Renal cortical epithelial cell (primary cell): ENCODE measurements at regions not wholly inside any gene's neighbourhood (a gene's known extent, or its start where the extent isn't known, plus 50 kb on each side); places are given as distances from the start of the nearest gene placed in this dataset.
"Not testable (repeated sequence)": the region's sequence is repeated elsewhere in the genome, so short reads cannot be mapped to it uniquely, and the experiment has no call there.

Experiments used
- DNase-seq: peaks from one replicate; pipeline ENCODE4 v3.0.0-alpha.2; 2011; ENCODE audit warnings: low read depth

- DNase-seq, result no peak
Observed at GRCh38 chr9:87199278-87199677, 252.0 kb upstream of the GAS1 start.

- no peak for DNase-seq
Observed at GRCh38 chr9:87199782-87200181, 252.5 kb upstream of the GAS1 start.

- no peak for DNase-seq
Observed at GRCh38 chr9:87201351-87201751, 254.0 kb upstream of the GAS1 start.

GRCh38 chr9:87206064-87206661 lies 258.9 kb upstream of the GAS1 start:
- no peak for DNase-seq

- not testable (repeated sequence) for DNase-seq
Observed at GRCh38 chr9:87210658-87211057, 263.4 kb upstream of the GAS1 start.

- DNase-seq, result no peak
Observed at GRCh38 chr9:87211669-87212068, 264.4 kb upstream of the GAS1 start.

GRCh38 chr9:87212605-87213021 lies 265.3 kb upstream of the GAS1 start:
- peak; percentile 98 for DNase-seq

GRCh38 chr9:87213948-87214347 lies 266.6 kb upstream of the GAS1 start:
- peak; percentile 37 for DNase-seq

GRCh38 chr9:87214991-87215390 lies 267.7 kb upstream of the GAS1 start:
- peak; percentile 60 for DNase-seq

GRCh38 chr9:87216036-87216435 lies 268.7 kb upstream of the GAS1 start:
- no peak for DNase-seq

GRCh38 chr9:87216897-87217455 lies 269.7 kb upstream of the GAS1 start:
- no peak for DNase-seq

- DNase-seq, result peak; percentile 65
Observed at GRCh38 chr9:87223392-87224246, 274.0 kb upstream of the DAPK1 start.

GRCh38 chr9:87226896-87227295 lies 270.8 kb upstream of the DAPK1 start:
- no peak for DNase-seq

- no peak for DNase-seq
Observed at GRCh38 chr9:87227456-87227855, 270.2 kb upstream of the DAPK1 start.

GRCh38 chr9:87229108-87229507 lies 268.6 kb upstream of the DAPK1 start:
- DNase-seq, result no peak

GRCh38 chr9:87233431-87233830 lies 264.2 kb upstream of the DAPK1 start:
- DNase-seq, result no peak

- no peak for DNase-seq
Observed at GRCh38 chr9:87233899-87234455, 263.7 kb upstream of the DAPK1 start.

GRCh38 chr9:87234854-87235253 lies 262.8 kb upstream of the DAPK1 start:
- no peak for DNase-seq

GRCh38 chr9:87236546-87236945 lies 261.1 kb upstream of the DAPK1 start:
- no peak for DNase-seq

- DNase-seq, result no peak
Observed at GRCh38 chr9:87237336-87237735, 260.3 kb upstream of the DAPK1 start.

GRCh38 chr9:87238545-87238944 lies 259.1 kb upstream of the DAPK1 start:
- DNase-seq, result no peak

- DNase-seq, result no peak
Observed at GRCh38 chr9:87239312-87239711, 258.4 kb upstream of the DAPK1 start.

- DNase-seq, result no peak
Observed at GRCh38 chr9:87243602-87244001, 254.1 kb upstream of the DAPK1 start.
